ENCODE measurements at regions not wholly inside any gene's neighbourhood (a gene's known extent, or its start where the extent isn't known, plus 50 kb on each side); places are given as distances from the start of the nearest gene placed in this dataset.
"Not testable (repeated sequence)": the region's sequence is repeated elsewhere in the genome, so short reads cannot be mapped to it uniquely, and the experiment has no call there.

DNA sequence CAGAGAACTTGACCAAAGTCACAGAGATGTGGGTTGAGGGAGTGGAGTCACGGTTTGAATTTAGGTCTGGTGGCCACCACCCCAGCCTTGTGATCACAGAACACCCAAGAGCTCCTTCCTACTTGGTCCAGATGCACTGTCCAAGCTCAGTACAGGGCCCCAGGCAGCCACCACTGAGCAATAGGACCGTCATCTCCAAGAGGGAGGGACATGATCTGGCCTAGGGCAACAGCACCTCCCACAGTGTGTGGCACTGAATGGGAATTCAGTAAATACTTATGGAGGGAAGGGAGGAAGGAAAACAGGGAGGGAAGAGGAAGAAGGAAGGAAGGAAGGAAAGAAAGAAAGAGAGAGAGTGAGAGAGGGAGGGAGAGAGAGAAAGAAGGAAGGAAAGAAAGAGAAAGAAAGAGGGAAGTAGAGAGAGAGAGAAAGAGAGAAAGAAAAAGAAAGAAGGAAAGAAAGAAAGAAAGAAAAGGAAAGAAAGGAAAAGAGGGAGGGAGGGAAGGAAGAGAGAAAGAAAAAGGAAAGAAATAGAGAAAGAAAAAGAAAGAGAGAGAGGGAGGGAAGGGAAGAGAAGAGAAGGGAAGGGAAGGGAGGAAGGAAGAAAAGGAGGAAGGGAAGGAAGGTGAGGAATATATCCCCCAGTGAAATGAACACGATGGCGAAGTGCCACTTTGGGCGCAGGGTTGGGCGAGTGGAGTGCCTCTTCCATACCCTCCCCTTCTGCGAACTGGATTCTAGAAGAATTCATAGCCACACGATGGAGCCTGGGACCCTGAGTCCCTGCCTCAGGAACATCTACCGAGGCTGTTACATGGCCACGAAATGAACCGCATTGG, 243.7 kb downstream of the TFAP2C start:
- DNase-seq (ENCODE audit: low spot score), result no peak

DNA sequence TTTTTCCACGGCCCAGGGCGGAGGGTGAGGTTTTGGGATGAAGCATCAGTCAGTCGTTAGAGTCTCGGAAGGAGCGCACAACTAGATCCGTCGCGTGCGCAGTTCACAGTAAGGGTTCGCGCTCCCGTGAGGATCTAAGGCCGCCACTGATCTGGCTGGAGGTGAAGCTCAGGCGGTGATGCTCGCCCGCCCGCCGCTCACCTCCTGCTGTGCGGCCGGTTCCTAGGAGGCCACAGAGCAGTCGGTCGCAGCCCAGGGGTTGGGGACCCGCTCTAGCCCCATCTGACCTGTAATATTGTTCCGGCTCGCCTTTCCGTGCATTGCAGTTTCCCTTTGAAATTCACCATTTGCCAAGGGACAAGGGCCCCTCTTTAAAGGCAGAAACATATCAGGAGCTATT, 244.7 kb downstream of the TFAP2C start:
- no peak for DNase-seq (ENCODE audit: low spot score)

DNA sequence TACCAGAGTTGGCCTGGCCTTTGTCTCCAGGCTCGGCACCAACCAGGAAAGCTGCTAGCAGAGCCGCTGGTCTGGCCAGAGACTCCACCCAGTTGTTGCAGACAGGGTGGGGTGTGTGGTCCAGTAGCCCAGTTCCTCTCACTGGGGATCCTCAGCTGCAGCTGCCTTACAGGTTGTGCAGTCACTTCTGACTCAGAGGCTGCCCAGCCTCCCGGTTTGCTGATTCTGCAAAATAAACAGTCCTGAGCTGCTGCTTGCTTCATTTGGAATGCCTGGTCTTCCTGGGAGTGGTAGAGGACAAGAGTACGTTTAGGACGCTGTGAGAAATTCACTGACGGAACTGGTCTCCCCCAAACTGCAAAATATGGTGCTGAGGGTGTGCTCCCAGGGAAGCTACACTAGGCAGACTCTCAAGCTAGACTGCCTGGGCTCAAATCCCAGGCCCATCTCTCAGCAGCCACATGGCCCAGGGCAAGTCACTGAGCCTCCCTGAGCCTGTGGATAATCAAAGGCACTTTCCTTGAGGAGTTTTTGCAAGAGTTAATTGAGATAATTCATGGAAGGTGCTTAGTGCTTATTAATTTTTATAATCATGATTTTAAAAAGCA, 246.1 kb downstream of the TFAP2C start:
- peak; percentile 31 for DNase-seq (ENCODE audit: low spot score)

DNA sequence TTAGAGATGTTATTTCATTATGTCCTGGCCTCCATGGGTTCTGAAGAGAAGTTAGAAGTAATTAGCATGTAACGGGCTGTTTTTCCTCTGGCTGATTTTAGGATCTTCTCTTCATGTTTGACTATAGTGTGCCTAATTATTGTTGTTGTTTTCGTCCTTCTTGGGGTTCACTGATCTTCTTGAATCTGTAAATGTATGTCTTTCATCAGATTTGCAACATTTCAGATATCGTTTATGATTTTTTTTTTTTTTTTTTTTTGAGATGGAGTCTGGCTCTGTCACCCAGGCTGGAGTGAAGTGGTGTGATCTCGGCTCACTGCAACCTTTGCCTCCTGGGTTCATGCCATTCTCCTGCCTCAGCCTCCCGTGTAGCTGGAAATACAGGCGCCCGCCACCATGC, 246.7 kb downstream of the TFAP2C start:
- DNase-seq (ENCODE audit: low spot score), result no peak

DNA sequence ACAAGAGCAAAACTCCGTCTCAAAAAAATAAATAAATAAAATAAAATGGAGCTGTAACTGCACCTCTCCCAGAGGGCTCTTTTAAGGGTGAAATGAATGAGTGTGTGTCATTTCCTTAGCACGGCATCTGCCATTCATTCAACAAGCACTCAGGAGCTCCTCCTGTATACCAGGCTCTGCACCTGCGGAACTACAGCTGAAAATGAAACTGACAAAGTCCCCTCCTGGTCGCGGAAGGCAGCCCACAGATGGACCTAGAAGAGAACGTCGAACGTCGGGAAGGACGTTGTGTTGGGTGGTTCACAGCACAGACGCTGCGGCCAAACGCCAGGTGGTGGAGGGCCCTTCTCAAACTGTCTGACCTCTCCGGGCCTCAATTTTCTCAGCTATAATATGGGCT, 256.4 kb downstream of the TFAP2C start:
- no peak for DNase-seq (ENCODE audit: low spot score)

DNA sequence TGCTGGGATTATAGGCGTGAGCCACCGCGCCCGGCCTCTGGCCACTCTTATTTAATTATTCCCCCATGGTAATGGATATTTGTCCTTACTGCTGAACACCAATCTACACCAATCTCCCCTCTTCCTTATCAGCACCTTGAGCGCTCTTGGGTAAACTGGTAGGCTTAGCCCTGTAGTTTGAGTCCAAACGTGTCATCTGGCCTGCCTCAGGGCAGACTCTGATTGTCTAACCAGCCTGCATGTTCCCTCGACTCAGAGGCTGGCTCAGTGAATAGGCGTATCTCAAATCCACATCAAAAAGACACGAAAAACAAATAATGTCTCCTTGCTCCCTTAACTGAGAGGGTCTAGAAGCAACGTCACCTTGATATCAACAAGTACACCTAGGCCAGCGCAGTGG, 260.9 kb downstream of the TFAP2C start:
- DNase-seq (ENCODE audit: low spot score), result no peak

DNA sequence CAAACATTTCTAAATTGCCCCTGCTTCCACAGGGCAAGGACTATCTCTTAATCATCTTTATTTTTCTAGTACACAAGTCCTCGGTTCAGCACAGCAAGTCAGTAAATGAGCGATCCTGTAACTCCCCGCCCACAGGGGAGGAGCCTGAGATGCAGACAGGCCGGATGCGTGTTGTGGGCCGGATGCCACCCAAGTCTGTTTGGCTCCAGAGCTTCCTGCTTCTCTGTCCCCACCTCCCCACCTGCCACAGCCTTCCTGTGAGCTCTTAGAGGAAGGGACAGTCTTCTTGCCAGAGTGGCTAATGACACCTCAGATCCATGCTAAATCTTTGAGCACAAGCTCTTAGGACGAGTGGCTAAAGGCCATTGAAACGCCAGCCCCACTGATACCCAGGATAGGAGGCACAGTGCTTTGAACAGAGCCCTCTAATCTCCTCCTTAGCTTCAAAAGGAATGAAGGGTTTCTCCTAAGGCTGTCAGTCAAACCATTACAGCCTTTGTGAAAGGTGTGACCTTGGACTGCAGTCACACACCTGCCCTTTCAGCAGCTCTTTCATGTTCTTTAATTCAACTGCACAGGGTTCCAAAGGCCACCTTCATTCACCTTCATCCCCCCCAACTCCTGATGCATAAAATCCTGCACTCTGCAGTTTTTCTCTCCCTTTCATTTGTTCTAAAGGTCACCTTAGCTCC, 264.3 kb downstream of the TFAP2C start:
- DNase-seq (ENCODE audit: low spot score), result no peak

DNA sequence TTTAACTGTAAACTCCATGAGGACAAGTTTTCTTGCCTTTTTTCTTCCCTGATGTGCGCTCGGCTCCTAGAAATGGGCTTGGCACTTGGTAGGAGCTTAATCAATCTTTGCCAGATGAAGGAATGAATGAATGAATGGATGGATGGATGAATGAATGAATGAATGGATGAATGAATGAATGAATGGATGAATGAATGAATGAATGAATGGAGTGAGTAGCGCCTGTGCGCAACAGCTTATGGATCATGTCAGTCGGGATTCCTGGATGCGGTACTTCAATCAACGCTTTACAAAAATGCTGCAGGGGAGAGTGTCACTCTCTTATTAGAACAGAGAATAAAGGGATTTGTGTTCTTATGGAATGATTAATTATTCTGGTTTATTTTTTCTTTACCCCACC, 267.3 kb downstream of the TFAP2C start:
- no peak for DNase-seq (ENCODE audit: low spot score)

DNA sequence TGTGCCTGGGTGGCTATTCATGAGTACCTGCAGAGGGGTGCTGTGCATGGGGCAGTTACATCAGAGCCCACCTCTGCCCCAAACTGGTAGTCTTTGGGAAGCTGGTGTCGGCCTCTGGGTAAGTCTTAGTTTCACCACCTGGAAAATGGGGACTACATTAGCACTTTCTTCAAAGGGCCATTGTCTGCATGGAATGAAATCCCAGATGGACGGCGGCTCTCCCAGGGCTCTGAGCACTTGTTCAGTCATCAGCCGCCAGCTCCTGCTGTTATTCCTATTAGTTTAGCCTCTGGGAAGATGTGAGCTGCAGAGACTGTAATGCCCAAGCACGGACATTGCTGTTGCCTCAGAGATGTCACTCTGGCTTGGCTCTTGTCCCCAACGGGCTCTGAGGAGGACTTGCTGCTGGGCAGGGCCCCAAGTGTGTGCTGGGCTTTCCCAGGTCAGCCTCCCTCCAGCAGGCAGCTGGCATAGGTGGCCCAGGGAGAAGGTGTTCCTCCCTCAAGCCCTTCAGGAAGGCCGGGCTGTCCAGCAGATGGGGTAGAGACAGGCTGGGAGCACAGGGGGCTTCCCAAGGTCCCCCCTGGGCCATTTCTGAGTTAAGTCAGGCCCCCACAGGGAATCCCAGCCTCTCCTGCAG, 268.3 kb downstream of the TFAP2C start:
- DNase-seq (ENCODE audit: low spot score), result no peak

DNA sequence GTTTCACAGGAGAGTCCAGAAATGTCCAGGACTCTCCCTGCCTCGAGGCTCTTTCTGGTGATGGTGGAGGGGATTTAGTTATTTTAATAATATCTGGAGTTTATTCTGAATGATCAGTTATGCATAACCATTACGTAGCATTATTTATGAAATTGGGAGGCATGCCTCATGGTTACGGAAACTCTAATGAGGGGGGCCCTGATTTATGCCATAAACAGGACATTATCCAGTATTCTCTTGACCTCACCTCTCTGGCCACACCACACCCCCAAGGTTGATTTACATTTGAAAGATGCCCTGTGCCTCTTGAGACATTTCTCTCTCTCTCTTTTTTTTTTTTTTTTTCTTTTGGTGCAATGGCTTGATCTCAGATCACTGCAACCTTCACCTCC, 268.8 kb downstream of the TFAP2C start:
- no peak for DNase-seq (ENCODE audit: low spot score)

DNA sequence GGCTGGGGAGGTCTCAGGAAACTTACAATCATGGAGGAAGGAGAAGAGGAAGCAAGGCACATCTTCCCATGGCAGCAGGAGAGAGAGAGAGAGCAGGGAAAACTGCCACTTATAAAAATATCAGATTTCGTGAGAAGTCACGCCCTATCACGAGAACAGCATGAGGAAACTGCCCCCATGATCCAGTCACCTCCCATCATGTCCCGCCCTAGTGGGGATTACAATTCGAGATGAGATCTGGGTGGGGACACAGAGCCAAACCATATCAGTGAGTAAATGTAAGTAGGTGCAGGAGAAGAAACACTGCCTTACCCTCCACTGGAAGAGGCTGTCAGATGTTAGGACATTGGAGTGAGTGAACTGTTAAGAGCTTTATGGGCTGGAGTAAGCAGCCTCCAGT, 270.4 kb downstream of the TFAP2C start:
- no peak for DNase-seq (ENCODE audit: low spot score)

DNA sequence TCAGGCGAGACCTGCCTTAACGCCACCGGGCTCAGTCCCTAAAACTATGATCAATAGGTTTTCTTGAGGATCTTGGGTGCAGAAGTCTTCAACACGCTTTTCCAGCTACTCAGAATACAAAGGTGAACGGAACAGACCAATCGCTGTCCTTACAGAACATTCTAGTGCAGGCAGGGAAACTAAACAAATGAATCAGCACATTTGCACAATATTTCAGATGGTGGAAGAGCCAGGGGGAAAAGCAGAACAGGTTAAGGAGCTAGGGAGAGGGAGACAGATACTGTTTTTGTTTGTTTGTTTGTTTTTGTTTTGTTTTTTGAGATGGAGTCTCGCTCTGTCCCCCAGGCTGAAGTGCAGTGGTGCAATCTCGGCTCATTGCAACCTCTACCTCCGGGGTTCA, 271.1 kb downstream of the TFAP2C start:
- DNase-seq (ENCODE audit: low spot score), result no peak

DNA sequence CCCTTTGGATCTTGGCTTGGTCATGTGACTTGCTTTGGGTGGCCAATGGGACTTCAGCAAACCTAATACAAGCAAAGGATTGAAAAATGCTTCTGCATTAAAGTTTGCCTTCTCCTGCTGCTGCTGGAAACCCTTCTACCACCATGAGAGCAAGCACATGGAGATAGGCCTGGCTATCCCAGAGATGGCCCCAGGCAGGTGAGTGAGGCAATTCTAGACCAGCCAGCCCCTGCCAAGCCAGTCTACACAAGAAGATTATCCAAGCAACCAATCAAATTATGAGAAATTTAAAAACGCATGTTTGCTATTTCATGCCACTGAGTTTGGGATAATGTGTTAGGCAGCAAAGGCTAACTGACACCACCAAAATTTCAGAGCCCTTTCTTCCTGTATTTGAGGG, 274.3 kb downstream of the TFAP2C start:
- no peak for DNase-seq (ENCODE audit: low spot score)

DNA sequence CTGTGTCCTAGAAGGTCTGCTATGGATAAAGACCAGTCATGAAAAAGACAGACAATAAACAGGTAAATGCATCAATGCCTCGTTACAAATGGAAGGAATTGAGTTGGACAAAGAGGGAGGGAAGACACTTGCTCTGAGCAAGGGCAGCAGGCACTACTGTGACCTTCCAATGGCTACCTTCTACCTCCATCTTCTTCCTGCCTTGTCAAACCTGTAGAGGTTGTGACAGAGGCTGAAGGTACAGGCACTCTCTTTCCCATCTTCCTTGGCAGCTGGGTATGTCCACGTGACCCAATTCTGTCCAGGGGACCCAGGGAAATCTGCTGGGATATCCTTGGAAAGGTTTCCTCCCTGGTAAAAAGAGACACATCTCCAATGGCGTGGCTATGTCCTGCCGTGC, 274.8 kb downstream of the TFAP2C start:
- no peak for DNase-seq (ENCODE audit: low spot score)

DNA sequence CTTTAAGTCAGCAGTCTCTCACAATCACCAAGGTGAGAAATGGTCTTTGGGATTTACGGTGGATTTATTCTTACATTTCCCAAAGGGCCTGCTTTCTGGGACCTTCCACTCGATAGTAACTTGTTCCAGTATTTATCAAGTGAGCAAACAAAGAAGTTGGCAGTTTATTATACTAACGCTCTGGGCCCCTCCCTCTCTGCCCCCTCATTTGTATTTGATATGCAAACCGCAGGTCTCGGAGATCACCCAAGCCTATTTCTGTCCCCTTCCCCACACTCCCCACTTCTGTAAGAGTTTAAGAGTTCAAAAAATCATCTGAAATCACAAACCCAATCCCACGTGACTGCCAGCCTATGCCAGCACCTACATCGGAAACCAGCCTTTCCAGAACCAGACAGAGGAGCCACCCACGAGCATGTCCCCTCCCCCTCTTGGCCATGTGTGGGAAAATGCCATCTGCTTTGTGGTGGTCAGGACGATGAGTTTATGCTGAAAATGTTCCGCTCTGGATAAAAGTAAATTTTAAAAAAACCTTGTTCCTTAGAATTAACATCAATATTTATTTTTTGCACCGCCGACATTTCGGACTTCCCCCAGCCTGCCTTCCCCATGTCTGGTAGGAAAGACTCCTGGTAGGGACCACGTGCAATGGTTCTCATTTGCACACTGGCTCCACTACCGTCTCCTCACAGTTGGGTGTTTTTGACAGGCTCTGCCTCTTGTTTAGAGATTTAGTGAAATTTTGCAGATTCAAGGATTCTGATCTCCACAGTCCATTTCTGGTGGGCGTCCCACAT, 281.0 kb downstream of the TFAP2C start:
- no peak for DNase-seq (ENCODE audit: low spot score)

DNA sequence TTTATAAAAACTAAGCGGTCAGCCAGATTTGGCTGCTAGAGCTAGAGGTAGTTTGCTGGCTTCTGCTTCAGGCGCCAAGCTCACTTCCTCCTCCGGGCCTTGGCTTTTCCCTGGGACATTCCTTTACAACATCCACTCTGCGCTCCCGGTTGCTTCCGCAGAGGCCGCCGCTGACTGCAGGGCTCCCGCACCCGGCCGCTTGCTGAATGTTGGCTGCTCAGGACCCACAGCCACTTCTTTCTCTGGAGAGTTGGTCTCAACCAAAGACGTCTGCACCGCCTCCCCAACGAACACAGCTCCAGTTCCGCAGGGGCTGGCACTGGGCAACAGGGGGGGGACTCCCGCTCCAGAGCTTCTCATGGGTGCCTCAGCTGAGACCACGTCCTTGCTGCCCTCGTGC, 282.8 kb downstream of the TFAP2C start:
- no peak for DNase-seq (ENCODE audit: low spot score)

DNA sequence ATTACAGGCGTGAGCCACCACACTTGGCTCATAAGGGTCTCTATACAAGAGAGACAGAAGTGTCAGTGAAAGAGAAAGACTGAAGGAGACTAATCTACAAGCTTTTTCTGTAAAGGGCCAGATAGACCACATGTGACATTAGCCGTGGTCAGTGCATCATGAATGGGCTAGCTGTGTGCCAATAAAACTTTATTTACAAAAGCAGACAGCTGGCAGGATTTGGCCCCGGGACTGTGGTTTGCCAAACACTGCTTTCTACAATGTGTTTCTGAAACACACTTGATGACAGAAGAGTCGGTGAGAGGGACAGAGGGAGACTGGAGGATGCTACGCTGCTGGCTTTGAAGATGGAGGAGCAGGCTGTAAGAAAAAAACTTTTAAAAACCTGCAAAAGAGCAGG, 285.4 kb downstream of the TFAP2C start:
- no peak for DNase-seq (ENCODE audit: low spot score)

DNA sequence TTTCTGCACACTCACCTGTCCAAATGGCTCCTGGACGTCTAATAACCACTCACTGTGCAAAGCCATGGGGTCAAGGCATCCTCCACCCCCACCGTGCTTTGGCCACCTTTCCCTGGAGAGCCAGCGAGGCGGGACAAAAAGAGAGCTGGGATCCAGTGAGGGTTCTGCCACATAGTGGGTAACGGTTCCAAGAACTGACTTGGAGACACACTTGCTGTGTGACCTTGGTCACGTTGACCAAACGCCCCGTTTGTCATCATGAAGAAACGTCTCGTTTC, 287.2 kb downstream of the TFAP2C start:
- DNase-seq (ENCODE audit: low spot score), result no peak

DNA sequence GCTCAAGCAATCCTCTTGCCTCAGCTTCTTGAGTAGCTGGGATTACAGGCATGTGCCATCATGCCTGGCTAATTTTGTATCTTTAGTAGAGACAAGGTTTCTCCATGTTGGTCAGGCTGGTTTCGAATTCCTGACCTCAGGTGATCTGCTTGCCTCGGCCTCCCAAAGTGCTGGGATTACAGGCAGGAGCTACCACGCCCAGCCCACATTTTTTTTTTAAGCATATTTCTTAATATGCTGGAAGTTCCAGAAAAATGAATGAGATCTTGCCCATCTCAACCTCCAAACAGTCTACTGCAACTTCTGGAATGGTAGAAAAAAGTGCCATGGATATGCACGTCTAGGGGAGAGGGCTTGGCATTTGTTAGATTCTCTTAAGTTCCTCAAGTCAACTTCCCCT, 290.9 kb downstream of the TFAP2C start:
- DNase-seq (ENCODE audit: low spot score), result not testable (repeated sequence)

DNA sequence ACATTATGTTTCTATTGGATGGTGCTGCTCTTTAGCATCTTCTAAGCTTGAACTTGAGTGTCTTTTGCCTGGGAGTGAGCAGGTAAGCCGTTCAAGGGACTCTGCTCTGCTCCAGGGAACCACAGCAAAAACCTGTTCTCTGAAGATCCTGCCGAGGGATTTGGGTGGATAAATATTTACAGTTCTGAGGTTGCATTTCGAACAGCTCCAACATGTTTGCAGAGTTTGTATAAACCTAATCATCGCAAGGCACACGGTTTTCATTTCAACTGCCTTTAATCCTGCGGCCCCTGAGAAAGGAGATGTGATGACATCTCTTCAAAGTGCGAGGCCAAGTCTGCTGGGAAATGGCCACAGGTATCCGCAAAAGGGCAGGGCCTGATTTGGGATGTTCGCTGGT, 293.4 kb downstream of the TFAP2C start:
- no peak for DNase-seq (ENCODE audit: low spot score)

DNA sequence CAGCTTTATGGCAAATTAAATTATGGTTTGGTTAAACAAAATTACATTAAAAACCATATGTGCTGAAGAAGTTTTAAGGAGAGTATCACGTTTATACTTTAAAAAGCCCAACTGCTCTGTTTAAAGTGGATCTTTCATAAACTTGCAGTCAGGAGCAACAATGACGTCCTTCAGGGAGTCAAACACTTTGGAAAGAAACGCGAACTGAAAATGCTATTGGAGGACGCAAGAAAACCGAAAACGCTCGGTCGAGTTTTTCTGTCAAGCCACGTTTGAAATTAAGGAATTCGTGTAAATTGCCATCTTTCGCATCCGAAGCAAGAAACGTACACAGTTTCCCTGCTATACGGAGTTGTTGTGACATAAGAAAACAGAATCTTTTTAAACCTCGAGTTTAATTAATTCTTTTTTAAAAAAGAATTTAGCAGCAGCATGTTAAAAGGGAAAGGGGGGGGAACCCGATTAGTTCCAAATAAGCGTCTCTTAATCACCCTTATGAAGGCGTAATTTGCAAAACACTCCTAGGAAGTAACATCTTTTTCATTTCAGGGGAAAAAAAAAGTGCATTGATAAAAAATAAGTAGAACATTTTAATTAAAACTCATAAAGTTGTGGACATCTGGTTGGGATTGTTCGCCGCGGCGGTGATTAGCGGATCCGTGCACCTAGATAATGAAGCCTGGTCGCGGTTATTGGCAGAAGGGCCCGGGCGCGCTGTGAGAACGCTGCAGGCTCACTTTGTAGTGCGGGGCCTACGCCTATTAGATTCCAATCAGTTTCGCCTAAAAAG, 295.4 kb downstream of the TFAP2C start:
- DNase-seq (ENCODE audit: low spot score), result no peak

All from GM03348 (cell line).